ENCODE measurements at regions not wholly inside any gene's neighbourhood (a gene's known extent, or its start where the extent isn't known, plus 50 kb on each side); places are given as distances from the start of the nearest gene placed in this dataset.

DNA sequence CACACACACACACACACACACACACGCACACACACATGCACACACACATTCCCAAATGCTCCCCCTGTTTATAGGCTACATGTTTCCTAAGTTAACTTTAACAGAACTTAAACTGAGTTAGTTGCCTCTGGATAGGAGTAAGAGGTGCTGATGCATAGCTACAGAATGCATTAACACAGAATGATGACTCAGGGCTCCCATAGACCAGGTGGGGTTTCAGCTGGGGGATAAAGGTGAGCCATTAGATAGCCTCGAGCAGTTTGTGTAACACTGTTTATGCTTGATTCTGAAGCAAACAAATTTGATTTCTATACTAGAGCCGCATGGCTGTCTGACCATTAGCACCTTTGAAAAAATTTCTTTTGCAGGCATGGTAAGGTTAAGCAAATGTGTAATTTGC is 741.0 kb downstream of the PLCL1 start:
- no peaks in the 10 kb centered on the region for H3K36me3 ChIP-seq
- TF ChIP-seq, protein P1, sequence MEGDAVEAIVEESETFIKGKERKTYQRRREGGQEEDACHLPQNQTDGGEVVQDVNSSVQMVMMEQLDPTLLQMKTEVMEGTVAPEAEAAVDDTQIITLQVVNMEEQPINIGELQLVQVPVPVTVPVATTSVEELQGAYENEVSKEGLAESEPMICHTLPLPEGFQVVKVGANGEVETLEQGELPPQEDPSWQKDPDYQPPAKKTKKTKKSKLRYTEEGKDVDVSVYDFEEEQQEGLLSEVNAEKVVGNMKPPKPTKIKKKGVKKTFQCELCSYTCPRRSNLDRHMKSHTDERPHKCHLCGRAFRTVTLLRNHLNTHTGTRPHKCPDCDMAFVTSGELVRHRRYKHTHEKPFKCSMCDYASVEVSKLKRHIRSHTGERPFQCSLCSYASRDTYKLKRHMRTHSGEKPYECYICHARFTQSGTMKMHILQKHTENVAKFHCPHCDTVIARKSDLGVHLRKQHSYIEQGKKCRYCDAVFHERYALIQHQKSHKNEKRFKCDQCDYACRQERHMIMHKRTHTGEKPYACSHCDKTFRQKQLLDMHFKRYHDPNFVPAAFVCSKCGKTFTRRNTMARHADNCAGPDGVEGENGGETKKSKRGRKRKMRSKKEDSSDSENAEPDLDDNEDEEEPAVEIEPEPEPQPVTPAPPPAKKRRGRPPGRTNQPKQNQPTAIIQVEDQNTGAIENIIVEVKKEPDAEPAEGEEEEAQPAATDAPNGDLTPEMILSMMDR (IDR thresholded peaks at IDR 0.05), result no peak
- DNase-seq (ENCODE audit: low spot score), result no peak
- no peak overlapping the region for H3K27ac ChIP-seq
- H3K27me3 ChIP-seq, result no peaks in the 10 kb centered on the region
- H3K9me3 ChIP-seq, result no peaks in the 10 kb centered on the region
- no peaks in the 10 kb centered on the region for H3K4me1 ChIP-seq
- H3K4me3 ChIP-seq, result no peak overlapping the region

- Histone ChIP-seq H3K4me1 (no peaks in the 10 kb centered on the region), H3K36me3 (no peaks in the 10 kb centered on the region)
Measured at GRCh38 chr2:198544461-198544860, 740.1 kb downstream of the PLCL1 start.

DNA sequence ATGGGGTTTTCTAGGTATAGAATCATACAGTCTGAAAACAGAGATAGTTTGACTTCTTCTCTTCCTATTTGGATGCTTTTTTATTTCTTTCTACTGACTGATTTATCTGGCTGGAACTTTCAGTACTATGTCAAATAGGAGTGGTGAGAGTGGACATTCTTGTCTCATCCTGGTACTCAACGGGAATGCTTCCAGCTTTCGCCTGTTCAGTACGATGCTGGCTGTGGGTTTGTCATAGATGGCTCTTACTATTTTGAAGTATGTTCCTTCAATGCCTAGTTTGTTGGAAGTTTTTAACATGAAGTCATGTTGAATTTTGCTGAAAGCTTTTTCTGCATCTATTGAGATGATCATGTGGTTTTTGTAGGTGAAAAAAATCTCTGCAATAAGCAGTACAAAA is 730.4 kb downstream of the PLCL1 start:
- TF ChIP-seq, protein P1 (IDR thresholded peaks at IDR 0.05), result no peak
- no peaks in the 10 kb centered on the region for H3K4me1 ChIP-seq
- H3K27ac ChIP-seq, result no peak overlapping the region
- H3K9me3 ChIP-seq, result no peaks in the 10 kb centered on the region
- H3K4me3 ChIP-seq, result no peak overlapping the region
- H3K27me3 ChIP-seq, result no peaks in the 10 kb centered on the region
- H3K36me3 ChIP-seq, result no peaks in the 10 kb centered on the region
- DNase-seq (ENCODE audit: low spot score), result no peak

More at GRCh38 chr2:198544461-198544860, 740.1 kb downstream of the PLCL1 start:
- TF ChIP-seq, protein P1 (IDR thresholded peaks at IDR 0.05), result no peak
- no peak overlapping the region for H3K27ac ChIP-seq
- no peaks in the 10 kb centered on the region for H3K9me3 ChIP-seq
- H3K27me3 ChIP-seq, result no peaks in the 10 kb centered on the region
- no peak for DNase-seq (ENCODE audit: low spot score)
- no peak overlapping the region for H3K4me3 ChIP-seq

- Histone ChIP-seq H3K27me3 (no peaks in the 10 kb centered on the region), H3K27ac (no peak overlapping the region), H3K4me1 (no peaks in the 10 kb centered on the region), H3K36me3 (no peaks in the 10 kb centered on the region), H3K9me3 (no peaks in the 10 kb centered on the region), H3K4me3 (no peak overlapping the region)
- DNase-seq (ENCODE audit: low spot score), result no peak
- TF ChIP-seq, protein P1 (IDR thresholded peaks at IDR 0.05), result no peak
Measured at GRCh38 chr2:198525211-198525969, 721.0 kb downstream of the PLCL1 start.

GRCh38 chr2:198523710-198524109 is 719.3 kb downstream of the PLCL1 start:
- no peaks in the 10 kb centered on the region for H3K27me3 ChIP-seq
- DNase-seq (ENCODE audit: low spot score), result no peak
- no peak overlapping the region for H3K27ac ChIP-seq
- TF ChIP-seq, protein P1 (IDR thresholded peaks at IDR 0.05), result no peak
- H3K36me3 ChIP-seq, result no peaks in the 10 kb centered on the region
- no peaks in the 10 kb centered on the region for H3K9me3 ChIP-seq
- no peak overlapping the region for H3K4me3 ChIP-seq
- H3K4me1 ChIP-seq, result no peaks in the 10 kb centered on the region

DNA sequence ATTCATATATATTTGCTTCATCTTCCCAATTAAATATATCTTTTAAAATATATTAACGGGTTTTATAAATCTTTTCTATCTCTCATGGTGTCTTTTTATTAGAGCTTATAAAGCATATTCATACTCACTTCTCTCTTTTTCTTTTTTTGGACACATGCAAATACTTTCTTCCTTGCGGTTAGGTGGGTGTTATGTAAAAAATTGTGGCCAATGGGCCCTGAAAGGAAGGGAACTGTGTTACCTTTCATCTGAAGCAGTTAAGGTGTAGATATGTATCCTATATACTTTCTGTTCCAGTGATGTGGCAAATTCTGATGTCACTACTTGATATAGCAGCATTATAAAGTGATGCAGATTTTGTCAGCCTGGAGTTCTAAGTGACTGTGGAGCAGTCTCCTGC is 714.5 kb downstream of the PLCL1 start:
- no peak for DNase-seq (ENCODE audit: low spot score)
- H3K36me3 ChIP-seq, result no peaks in the 10 kb centered on the region
- H3K9me3 ChIP-seq, result no peaks in the 10 kb centered on the region
- TF ChIP-seq, protein P1 (IDR thresholded peaks at IDR 0.05), result no peak
- H3K27me3 ChIP-seq, result no peaks in the 10 kb centered on the region
- H3K4me1 ChIP-seq, result no peaks in the 10 kb centered on the region
- no peak overlapping the region for H3K27ac ChIP-seq
- H3K4me3 ChIP-seq, result no peak overlapping the region

Data from right atrium auricular region (tissue), 2 donors.